ENCODE measurements at regions not wholly inside any gene's neighbourhood (a gene's known extent, or its start where the extent isn't known, plus 50 kb on each side); places are given as distances from the start of the nearest gene placed in this dataset.

DNA sequence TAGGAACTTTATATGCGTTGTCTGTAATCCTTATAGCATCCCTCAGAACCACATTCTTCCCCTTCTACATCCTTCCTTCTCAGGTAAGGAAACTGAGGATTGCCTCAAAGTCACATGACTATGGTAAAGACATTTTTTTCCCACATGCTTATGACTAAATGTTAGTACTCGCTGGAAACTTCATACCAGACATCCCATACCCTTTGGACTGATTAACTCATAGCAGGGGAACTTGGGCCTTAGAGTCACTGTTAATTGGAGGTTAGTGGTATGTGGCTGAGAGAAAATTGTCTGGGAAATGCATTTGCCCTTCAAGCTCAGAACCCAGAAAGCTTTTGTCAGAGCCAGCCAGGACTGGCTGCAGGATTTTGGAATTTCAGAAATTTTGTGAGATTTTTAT, 155.0 kb downstream of the RELL1 start:
- TF ChIP-seq YY1 (IDR thresholded peaks at IDR 0.05): no peak
- TF ChIP-seq RAD21 (IDR thresholded peaks at IDR 0.05): no peak
- TF ChIP-seq, protein P1, sequence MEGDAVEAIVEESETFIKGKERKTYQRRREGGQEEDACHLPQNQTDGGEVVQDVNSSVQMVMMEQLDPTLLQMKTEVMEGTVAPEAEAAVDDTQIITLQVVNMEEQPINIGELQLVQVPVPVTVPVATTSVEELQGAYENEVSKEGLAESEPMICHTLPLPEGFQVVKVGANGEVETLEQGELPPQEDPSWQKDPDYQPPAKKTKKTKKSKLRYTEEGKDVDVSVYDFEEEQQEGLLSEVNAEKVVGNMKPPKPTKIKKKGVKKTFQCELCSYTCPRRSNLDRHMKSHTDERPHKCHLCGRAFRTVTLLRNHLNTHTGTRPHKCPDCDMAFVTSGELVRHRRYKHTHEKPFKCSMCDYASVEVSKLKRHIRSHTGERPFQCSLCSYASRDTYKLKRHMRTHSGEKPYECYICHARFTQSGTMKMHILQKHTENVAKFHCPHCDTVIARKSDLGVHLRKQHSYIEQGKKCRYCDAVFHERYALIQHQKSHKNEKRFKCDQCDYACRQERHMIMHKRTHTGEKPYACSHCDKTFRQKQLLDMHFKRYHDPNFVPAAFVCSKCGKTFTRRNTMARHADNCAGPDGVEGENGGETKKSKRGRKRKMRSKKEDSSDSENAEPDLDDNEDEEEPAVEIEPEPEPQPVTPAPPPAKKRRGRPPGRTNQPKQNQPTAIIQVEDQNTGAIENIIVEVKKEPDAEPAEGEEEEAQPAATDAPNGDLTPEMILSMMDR (IDR thresholded peaks at IDR 0.05; ENCODE audit: low read depth, low read length, missing input control): no peak
- no peak for TF ChIP-seq TAF1 (conservative IDR thresholded peaks at IDR 0.05)
- no peak for TF ChIP-seq JUND (IDR thresholded peaks at IDR 0.05)
- no peak for TF ChIP-seq GABPA (IDR thresholded peaks at IDR 0.05 in 1 of 2, conservative IDR thresholded peaks at IDR 0.05 in 1 of 2)
- no peak for TF ChIP-seq FOXA1 (IDR thresholded peaks at IDR 0.05)
- no peak for TF ChIP-seq SP1 (IDR thresholded peaks at IDR 0.05)
- TF ChIP-seq, protein P2, sequence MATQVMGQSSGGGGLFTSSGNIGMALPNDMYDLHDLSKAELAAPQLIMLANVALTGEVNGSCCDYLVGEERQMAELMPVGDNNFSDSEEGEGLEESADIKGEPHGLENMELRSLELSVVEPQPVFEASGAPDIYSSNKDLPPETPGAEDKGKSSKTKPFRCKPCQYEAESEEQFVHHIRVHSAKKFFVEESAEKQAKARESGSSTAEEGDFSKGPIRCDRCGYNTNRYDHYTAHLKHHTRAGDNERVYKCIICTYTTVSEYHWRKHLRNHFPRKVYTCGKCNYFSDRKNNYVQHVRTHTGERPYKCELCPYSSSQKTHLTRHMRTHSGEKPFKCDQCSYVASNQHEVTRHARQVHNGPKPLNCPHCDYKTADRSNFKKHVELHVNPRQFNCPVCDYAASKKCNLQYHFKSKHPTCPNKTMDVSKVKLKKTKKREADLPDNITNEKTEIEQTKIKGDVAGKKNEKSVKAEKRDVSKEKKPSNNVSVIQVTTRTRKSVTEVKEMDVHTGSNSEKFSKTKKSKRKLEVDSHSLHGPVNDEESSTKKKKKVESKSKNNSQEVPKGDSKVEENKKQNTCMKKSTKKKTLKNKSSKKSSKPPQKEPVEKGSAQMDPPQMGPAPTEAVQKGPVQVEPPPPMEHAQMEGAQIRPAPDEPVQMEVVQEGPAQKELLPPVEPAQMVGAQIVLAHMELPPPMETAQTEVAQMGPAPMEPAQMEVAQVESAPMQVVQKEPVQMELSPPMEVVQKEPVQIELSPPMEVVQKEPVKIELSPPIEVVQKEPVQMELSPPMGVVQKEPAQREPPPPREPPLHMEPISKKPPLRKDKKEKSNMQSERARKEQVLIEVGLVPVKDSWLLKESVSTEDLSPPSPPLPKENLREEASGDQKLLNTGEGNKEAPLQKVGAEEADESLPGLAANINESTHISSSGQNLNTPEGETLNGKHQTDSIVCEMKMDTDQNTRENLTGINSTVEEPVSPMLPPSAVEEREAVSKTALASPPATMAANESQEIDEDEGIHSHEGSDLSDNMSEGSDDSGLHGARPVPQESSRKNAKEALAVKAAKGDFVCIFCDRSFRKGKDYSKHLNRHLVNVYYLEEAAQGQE (IDR thresholded peaks at IDR 0.05): no peak
- no peak for TF ChIP-seq EGR1 (IDR thresholded peaks at IDR 0.05; ENCODE audit: low read depth in 2 of 2)
- TF ChIP-seq, protein P3, sequence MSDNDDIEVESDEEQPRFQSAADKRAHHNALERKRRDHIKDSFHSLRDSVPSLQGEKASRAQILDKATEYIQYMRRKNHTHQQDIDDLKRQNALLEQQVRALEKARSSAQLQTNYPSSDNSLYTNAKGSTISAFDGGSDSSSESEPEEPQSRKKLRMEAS (IDR thresholded peaks at IDR 0.05): no peak
